HFFc6 (cell line): ENCODE measurements at regions not wholly inside any gene's neighbourhood (a gene's known extent, or its start where the extent isn't known, plus 50 kb on each side); places are given as distances from the start of the nearest gene placed in this dataset.

Experiments
- DNase-seq: peaks from one replicate; pipeline ENCODE4 v3.0.0-alpha.2; 2018
- H3K27ac Mint-ChIP-seq: 2 replicates; pipeline ENCODE4 v1.8.0; 2020; ENCODE audit warnings: mild to moderate bottlenecking, mixed read lengths
- H3K27me3 Mint-ChIP-seq: 2 replicates; pipeline ENCODE4 v1.8.0; 2021; ENCODE audit warnings: mild to moderate bottlenecking, moderate library complexity, mixed read lengths; ENCODE audit not compliant: insufficient read depth
- H3K36me3 Mint-ChIP-seq: 2 replicates; pipeline ENCODE4 v1.8.0; 2021; ENCODE audit warnings: low read depth, mixed read lengths
- H3K4me1 Mint-ChIP-seq: 2 replicates; pipeline ENCODE4 v1.8.0; 2020; ENCODE audit warnings: low read depth, mixed read lengths
- H3K4me3 Mint-ChIP-seq: 2 replicates; pipeline ENCODE4 v1.8.0; 2020; ENCODE audit warnings: mild to moderate bottlenecking, moderate library complexity, mixed read lengths
- H3K9me3 Mint-ChIP-seq: 2 replicates; pipeline ENCODE4 v1.8.0; 2020; ENCODE audit warnings: mild to moderate bottlenecking, mixed read lengths
- TF ChIP-seq, protein P1 (sequence below): fragments of 200-600 bp; sonication (generic); IDR thresholded peaks from 2 replicates; pipeline ENCODE4 v1.5.0; 2021; ENCODE audit warnings: antibody characterized with exemption, mild to moderate bottlenecking

GRCh38 chr15:48063411-48063985 is 57.3 kb upstream of the SLC24A5 start:
- Mint-ChIP-seq H3K4me3 (no peak overlapping the region), H3K27me3 (peaks cover 15% of the 10 kb centered on the region), H3K9me3 (no peaks in the 10 kb centered on the region), H3K36me3 (no peaks in the 10 kb centered on the region), H3K4me1 (peaks cover 9% of the 10 kb centered on the region), H3K27ac (no peak overlapping the region)
- TF ChIP-seq, protein P1, sequence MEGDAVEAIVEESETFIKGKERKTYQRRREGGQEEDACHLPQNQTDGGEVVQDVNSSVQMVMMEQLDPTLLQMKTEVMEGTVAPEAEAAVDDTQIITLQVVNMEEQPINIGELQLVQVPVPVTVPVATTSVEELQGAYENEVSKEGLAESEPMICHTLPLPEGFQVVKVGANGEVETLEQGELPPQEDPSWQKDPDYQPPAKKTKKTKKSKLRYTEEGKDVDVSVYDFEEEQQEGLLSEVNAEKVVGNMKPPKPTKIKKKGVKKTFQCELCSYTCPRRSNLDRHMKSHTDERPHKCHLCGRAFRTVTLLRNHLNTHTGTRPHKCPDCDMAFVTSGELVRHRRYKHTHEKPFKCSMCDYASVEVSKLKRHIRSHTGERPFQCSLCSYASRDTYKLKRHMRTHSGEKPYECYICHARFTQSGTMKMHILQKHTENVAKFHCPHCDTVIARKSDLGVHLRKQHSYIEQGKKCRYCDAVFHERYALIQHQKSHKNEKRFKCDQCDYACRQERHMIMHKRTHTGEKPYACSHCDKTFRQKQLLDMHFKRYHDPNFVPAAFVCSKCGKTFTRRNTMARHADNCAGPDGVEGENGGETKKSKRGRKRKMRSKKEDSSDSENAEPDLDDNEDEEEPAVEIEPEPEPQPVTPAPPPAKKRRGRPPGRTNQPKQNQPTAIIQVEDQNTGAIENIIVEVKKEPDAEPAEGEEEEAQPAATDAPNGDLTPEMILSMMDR = no peak
- no peak for DNase-seq

- Mint-ChIP-seq H3K36me3 (no peaks in the 10 kb centered on the region), H3K9me3 (no peaks in the 10 kb centered on the region), H3K4me3 (no peak overlapping the region), H3K27me3 (peaks cover 19% of the 10 kb centered on the region), H3K27ac (no peak overlapping the region), H3K4me1 (peaks cover 9% of the 10 kb centered on the region)
- TF ChIP-seq, protein P1 = no peak
- no peak for DNase-seq
Measured at GRCh38 chr15:48064421-48064820, 56.4 kb upstream of the SLC24A5 start.

DNA sequence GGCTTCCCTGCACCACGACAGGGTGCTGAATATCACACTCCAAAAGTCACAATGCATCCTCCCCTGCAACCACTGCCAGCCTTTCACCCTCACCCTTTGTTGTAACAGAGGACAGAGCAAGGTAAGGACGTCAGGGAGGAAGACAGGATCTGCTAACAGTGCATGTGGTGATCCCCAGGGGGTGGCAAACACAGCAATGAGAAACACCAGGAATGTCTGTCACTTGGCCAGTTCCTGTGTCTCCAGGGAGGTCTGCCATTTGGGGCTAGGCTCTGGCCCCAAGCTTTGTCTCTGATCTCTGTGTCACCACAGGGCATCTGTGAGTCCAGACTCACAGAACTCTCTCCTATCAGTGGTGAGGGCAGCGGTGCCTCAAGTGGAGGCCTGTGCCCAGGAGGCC is 54.3 kb upstream of the SLC24A5 start:
- no peak overlapping the region for H3K27ac Mint-ChIP-seq
- no peaks in the 10 kb centered on the region for H3K9me3 Mint-ChIP-seq
- no peak overlapping the region for H3K4me3 Mint-ChIP-seq
- peaks cover 9% of the 10 kb centered on the region for H3K4me1 Mint-ChIP-seq
- TF ChIP-seq, protein P1 = no peak
- H3K36me3 Mint-ChIP-seq = no peaks in the 10 kb centered on the region
- no peak for DNase-seq
- H3K27me3 Mint-ChIP-seq = peaks cover 26% of the 10 kb centered on the region
